HAP-1 (cell line): ENCODE measurements at regions not wholly inside any gene's neighbourhood (a gene's known extent, or its start where the extent isn't known, plus 50 kb on each side); places are given as distances from the start of the nearest gene placed in this dataset.
A peak's percentile ranks its signal among the peaks of the same experiment; 100 is the strongest.
"Not testable (repeated sequence)": the region's sequence is repeated elsewhere in the genome, so short reads cannot be mapped to it uniquely, and the experiment has no call there.

Experiments
- DNase-seq, 2 experiments: peaks; one replicate each; pipeline ENCODE4 v3.0.0-alpha.2; 2016 to 2020; ENCODE audit warnings: low spot score in 2 of 2
- H3K27me3 ChIP-seq: fragments of 250-450 bp; sonication (Bioruptor Pico); 2 replicates; pipeline ENCODE4 v1.5.1; 2020; ENCODE audit warnings: low read depth, mild to moderate bottlenecking, moderate library complexity
- H3K36me3 ChIP-seq: fragments of 250-450 bp; sonication (Bioruptor Pico); replicated peaks from 2 replicates; pipeline ENCODE4 v1.5.1; 2020; ENCODE audit warnings: mild to moderate bottlenecking
- H3K4me1 ChIP-seq: fragments of 250-450 bp; sonication (Bioruptor Pico); 2 replicates; pipeline ENCODE4 v1.5.1; 2020; ENCODE audit warnings: mild to moderate bottlenecking
- H3K4me3 ChIP-seq: fragments of 250-450 bp; sonication (Bioruptor Pico); 2 replicates; pipeline ENCODE4 v1.5.1; 2020; ENCODE audit warnings: mild to moderate bottlenecking, moderate library complexity
- H3K9me3 ChIP-seq: fragments of 250-450 bp; sonication (Bioruptor Pico); 2 replicates; pipeline ENCODE4 v1.5.1; 2020; ENCODE audit warnings: mild to moderate bottlenecking, moderate library complexity
- in situ Hi-C: fragments of 300-500 bp; cut with MboI; formaldehyde crosslinking; loops from 3 replicates; pipeline ENCODE4 v1.14.3; 2020; ENCODE audit warnings: low sequenced_read_pairs, inconsistent platforms, mixed read lengths

DNA sequence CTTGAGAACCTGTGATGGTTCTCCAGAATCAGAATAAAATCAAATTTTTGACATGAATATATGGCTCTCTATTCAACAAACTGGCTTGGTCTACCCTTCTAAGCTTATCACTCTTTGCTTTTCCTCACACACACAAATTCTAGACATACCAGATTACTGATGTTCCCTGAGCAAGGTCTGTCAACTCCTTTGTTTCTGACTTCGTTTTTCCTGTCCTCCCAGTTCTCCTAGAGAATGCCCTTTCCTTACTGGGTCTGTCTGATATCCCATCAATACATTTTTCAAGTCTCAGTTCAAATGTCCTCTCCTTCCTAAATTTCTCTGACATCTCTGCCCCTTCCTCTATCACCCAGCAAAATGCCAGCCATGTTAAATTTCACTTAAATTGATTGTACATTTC is 202.1 kb upstream of the IGFBP7 start:
- Histone ChIP-seq H3K27me3 (no peaks in the 10 kb centered on the region), H3K36me3 (no peaks in the 10 kb centered on the region), H3K4me1 (no peaks in the 10 kb centered on the region), H3K9me3 (no peaks in the 10 kb centered on the region), H3K4me3 (no peak overlapping the region)
- in situ Hi-C loops, result no loop called here
- DNase-seq, result no peak

DNA sequence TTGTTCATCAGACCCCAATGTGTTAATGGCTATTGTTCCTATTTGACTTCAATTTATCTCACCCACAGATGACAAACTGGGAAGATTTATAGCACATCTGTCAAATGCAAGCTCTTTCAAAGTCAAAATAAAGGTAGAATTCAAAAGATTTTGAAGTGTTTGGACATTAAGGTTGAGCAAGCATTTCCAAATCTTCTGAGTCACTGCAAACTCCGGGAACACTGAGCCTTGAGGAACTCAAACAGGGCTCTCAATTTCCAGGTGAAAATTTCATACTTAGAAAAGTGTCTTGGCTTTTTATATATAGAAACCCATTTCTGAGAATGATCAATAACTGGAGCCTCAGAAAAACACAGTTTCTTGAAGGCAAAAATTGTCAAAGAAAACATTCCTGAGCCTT is 199.5 kb upstream of the IGFBP7 start:
- in situ Hi-C loops, result no loop called here
- Histone ChIP-seq H3K4me3 (no peak overlapping the region), H3K9me3 (no peaks in the 10 kb centered on the region), H3K27me3 (no peaks in the 10 kb centered on the region), H3K4me1 (no peaks in the 10 kb centered on the region), H3K36me3 (no peaks in the 10 kb centered on the region)
- DNase-seq, result no peak

DNA sequence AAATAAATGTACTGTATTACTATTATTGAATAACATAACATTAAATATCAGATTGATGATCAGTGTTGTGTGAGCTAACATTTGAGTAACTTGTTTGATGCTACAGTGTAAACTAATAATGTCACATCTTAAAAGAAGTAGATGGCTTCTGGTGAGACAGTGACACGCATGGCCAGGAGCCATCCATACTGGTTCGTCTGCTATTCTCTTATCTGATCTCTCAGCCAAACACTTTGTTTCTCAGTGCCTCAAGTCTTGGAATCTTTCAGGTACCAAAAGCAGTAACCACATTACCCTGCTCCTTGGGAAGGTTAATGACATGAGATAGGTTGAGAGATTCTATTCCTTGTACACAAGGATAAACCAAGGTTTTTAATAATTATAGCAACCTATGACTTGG is 198.1 kb upstream of the IGFBP7 start:
- no peak overlapping the region for H3K4me3 ChIP-seq
- H3K36me3 ChIP-seq, result no peaks in the 10 kb centered on the region
- in situ Hi-C loops, result no loop called here

DNA sequence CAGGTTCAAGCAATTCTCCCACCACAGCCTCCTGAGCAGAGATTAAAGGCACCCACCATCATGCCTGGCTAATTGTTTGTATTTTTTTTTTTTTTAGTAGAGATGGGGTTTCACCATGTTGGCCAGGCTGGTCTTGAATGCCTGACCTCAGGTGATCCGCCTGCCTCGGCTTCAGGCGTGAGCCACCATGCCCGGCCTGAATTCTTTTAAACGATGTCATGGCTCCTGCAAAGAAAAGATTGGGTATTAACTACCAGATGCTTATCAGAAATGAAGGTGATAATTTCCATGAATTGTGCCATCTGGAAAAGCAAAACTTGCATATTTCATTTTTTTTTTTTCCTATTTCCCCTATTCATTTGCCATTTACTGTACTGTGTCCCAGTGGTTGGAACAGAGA is 195.7 kb upstream of the IGFBP7 start:
- Histone ChIP-seq H3K27me3 (no peaks in the 10 kb centered on the region), H3K4me3 (no peak overlapping the region), H3K36me3 (no peaks in the 10 kb centered on the region), H3K9me3 (no peaks in the 10 kb centered on the region), H3K4me1 (no peaks in the 10 kb centered on the region)
- in situ Hi-C loops, result no loop called here
- no peak for DNase-seq

More for the DNA sequence above, 198.1 kb upstream of the IGFBP7 start:
- Histone ChIP-seq H3K27me3 (no peaks in the 10 kb centered on the region), H3K9me3 (no peaks in the 10 kb centered on the region), H3K4me1 (no peaks in the 10 kb centered on the region)
- no peak for DNase-seq

DNA sequence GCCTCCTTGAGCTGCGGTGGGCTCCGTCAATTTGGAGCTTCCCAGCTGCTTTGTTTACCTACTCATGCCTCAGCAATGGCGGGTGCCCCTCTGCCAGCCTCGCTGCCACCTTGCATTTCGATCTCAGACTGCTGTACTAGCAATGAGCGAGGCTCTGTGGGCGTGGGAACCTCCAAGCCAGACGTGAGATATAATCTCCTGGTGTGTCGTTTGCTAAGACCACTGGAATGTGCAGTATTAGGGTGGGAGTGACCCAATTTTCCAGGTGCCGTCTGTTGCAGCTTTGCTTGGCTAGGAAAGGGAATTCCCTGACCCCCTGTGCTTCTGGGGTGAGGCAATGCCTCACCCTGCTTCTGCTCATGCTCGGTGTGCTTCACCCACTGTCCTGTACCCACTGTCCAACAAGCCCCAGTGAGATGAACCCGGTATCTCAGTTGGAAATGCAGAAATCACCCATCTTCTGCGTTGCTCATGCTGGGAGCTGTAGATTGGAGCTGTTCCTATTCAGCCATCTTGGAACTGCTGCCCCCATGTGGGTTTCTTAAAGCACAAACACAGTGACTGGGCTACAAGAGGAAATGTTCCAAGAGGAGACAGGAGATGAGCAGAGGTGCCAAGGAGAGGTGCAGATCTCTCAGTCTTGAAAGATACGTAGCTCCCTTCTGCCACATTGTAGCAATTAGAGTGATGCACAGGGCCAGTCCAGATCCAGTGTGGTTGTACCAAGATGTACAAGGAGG is 193.0 kb upstream of the IGFBP7 start:
- H3K36me3 ChIP-seq, result no peaks in the 10 kb centered on the region
- no peaks in the 10 kb centered on the region for H3K27me3 ChIP-seq
- H3K4me1 ChIP-seq, result no peaks in the 10 kb centered on the region
- H3K4me3 ChIP-seq, result no peak overlapping the region
- in situ Hi-C loops, result no loop called here
- no peaks in the 10 kb centered on the region for H3K9me3 ChIP-seq
- peak in 1 of 2 experiments; percentile 15 for DNase-seq

DNA sequence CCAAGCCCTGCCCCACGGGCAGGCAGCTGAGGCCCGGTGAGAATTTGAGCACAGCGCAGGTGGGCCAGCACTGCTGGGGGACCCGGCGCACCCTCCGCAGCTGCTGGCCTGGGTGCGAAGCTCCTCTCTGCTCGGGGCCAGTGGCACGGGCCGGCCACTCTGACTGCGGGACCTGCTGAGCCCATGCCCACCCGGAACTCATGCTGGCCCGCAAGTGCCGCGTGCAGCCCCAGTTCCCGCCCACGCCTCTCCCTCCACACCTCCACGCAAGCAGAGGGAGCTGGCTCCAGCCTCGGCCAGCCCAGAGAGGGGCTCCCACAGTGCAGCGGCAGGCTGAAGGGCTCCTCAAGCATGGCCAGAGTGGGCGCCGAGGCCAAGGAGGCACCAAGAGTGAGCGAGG is 190.1 kb upstream of the IGFBP7 start:
- H3K9me3 ChIP-seq, H3K36me3 ChIP-seq, H3K27me3 ChIP-seq, DNase-seq, in situ Hi-C loops, H3K4me3 ChIP-seq, H3K4me1 ChIP-seq: not testable (repeated sequence)

DNA sequence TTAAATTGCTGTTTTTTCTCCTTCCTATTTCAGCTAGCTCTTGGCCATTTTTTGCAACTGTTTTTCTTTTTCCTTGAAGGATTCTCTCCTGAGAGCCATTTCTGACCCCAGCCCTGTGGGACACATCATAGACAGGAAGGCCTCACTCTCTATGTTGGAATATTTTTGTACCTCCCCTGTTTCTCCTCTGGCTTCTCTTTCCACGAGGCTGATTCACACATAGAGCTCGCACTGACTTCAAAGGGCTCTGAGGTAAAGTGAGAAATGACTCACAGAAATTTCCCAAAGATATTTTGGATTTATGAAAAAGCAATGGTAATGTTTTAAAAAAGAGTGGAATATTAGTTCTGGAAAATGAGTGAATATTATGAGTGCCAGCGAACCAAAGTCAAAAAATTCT is 181.7 kb upstream of the IGFBP7 start:
- no peak for DNase-seq
- peaks cover 12% of the 10 kb centered on the region for H3K4me1 ChIP-seq
- H3K27me3 ChIP-seq, result peaks cover 6% of the 10 kb centered on the region; the same call in 1 of the 2 replicates
- no peaks in the 10 kb centered on the region for H3K36me3 ChIP-seq
- H3K9me3 ChIP-seq, result no peaks in the 10 kb centered on the region
- no peak overlapping the region for H3K4me3 ChIP-seq
- in situ Hi-C loops, result no loop called here

DNA sequence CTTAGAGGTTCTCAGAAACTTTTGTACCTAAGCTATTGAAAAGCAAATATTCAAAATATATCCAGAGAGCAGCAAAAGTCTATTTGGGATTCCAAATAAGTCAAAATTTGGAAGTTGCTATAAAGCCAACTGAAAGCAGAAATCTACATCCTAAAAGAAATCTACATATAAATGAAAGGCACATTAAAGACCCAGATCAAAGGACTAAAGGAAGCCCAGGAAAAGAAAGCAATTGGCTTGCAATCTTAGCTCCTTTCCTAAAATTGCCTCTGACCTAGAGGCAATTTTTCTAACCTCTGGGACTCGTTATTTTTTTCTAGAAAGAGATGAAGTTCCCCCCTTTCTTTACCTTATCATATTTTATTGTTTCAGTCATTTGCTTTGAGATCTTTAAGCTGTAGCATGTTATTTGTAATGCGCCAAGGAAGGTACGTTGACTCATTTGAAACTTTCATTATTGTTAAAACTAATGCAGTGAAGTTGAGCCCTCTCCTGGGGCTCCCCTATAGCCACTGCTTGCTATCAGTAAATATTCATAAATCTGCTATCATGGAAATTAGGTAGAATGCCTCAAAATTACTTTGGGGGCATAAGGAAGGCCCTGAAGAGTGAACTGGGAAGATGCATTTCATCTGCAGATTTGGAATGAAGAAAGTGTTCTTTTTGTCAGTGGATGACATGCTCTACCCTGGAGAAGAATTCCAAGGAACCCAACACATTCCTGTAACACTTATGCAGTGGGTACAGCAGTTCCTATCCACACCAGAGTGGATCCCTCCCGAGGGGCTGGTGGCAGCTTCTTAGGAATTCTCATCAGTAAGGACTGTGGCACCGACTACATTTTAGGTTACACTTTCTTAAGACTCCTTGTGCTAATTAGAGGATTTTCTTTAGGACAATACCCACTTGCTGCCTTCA is 177.8 kb upstream of the IGFBP7 start:
- Histone ChIP-seq H3K9me3 (no peaks in the 10 kb centered on the region), H3K36me3 (no peaks in the 10 kb centered on the region), H3K4me3 (no peak overlapping the region), H3K27me3 (no peaks in the 10 kb centered on the region; the same call in 1 of the 2 replicates), H3K4me1 (peaks cover 12% of the 10 kb centered on the region)
- in situ Hi-C loops, result no loop called here
- peak in 1 of 2 experiments; percentile 64 for DNase-seq

DNA sequence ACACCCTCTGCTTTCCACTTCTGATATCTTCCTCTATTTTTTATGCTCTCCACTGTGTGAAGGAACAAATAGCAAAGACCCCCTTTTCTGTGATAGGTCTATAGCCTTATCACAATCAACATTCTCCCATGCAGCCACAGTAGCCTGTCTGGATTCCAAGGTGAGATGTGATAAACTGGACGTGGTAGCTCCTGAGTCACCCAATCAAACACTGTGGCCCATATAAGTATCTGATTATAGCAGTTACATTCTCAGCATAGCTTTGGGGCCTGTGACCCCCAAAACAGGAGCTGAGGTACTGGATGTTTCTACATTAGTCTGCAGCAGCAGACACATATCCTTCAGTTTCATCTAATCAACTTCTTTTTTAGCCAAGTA is 172.7 kb upstream of the IGFBP7 start:
- Histone ChIP-seq H3K36me3 (no peaks in the 10 kb centered on the region), H3K27me3 (no peaks in the 10 kb centered on the region; the same call in 1 of the 2 replicates), H3K9me3 (no peaks in the 10 kb centered on the region), H3K4me1 (peaks cover 8% of the 10 kb centered on the region), H3K4me3 (no peak overlapping the region)
- in situ Hi-C loops, result no loop called here
- DNase-seq, result no peak

DNA sequence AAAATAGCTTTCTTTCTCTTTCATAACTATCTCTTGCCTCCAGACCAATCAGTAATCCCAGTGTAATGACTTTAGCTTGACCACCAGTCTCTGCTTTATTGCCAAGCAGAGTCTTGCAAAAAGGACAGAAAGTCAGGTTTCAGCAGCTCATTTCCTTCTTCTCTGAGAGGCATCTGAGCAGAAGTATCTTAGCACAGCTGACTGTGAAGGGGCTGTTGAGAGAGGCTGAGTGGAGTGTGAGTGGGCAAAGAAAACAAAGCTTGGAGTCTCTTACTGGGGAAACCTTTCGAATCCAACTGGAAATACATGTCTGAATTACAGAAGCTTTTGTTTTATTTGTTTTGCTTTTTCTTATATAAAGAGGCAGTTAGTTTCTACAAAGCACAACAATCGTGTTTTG is 170.3 kb upstream of the IGFBP7 start:
- in situ Hi-C loops, result no loop called here
- H3K27me3 ChIP-seq, result 0 out of 2 replicates have a peak, but pooled peaks cover 3% of the 10 kb centered on the region
- H3K4me1 ChIP-seq, result no peaks in the 10 kb centered on the region
- H3K4me3 ChIP-seq, result no peak overlapping the region
- no peaks in the 10 kb centered on the region for H3K36me3 ChIP-seq
- DNase-seq, result no peak
- H3K9me3 ChIP-seq, result no peaks in the 10 kb centered on the region

DNA sequence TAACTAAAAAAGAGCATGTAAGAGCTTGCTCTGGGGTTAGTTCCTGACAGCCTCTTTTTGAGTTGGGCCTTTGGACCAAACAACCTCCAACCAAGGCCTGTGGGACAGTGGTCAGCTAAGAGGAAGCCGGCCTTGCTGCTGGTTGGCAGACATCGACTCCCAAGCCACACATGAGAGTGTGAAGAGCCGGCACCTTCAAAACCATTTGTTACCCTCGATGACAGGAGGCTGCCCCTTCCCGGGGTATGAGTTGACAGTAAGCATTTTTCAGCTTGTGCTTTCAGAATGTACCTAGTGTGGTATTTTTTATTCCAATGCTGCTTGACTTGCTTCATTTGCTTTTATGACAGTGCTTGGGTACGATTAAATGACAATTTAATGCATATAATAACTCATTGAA is 168.6 kb upstream of the IGFBP7 start:
- 0 out of 2 replicates have a peak, but pooled peaks cover 3% of the 10 kb centered on the region for H3K27me3 ChIP-seq
- no peak for DNase-seq
- no peak overlapping the region for H3K4me3 ChIP-seq
- in situ Hi-C loops, result no loop called here
- no peaks in the 10 kb centered on the region for H3K9me3 ChIP-seq
- H3K4me1 ChIP-seq, result no peaks in the 10 kb centered on the region
- no peaks in the 10 kb centered on the region for H3K36me3 ChIP-seq

DNA sequence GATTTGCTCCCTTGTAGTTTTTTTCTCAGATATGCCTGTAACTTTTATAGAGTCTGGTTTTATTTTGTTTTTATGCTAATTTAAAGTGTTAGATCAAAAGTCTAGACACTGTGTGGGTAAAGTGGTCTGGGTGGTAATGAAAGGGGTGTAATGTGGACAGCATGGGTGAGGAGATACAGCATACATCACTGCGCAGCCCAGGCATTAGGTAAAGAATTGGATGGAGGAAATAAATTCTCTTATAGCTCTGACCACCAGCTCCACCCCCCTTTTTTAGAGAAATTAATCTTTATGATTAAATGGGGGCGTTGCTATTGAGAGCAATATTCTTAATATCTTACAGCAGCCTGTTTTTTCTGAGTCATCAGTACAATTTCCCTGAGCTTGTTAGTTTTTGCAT is 163.9 kb upstream of the IGFBP7 start:
- in situ Hi-C loops, result no loop called here
- H3K9me3 ChIP-seq, result no peaks in the 10 kb centered on the region
- DNase-seq, result no peak
- 0 out of 2 replicates have a peak, but pooled peaks cover 3% of the 10 kb centered on the region for H3K27me3 ChIP-seq
- no peaks in the 10 kb centered on the region for H3K4me1 ChIP-seq
- no peak overlapping the region for H3K4me3 ChIP-seq
- no peaks in the 10 kb centered on the region for H3K36me3 ChIP-seq

DNA sequence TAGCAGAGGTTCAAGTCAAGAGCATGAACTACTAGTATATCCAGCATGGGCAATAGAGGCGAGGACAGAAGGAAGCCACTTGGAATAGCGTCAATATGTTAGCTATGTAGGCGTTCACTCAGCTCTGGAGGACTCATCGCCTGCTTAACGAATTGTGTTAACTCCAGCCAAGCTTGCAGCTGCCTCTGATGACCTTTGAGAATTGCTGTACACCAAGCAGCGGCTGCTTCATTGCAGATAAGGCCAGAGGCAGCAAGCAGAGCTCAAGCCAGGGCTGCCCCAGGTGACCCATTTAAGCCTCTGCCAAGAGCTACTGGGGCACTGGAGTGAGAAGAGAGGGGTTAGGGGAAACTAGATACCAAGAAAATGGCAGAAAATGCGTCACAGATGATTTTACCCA is 160.2 kb upstream of the IGFBP7 start:
- no peak overlapping the region for H3K4me3 ChIP-seq
- H3K9me3 ChIP-seq, result no peaks in the 10 kb centered on the region
- H3K27me3 ChIP-seq, result no peaks in the 10 kb centered on the region
- DNase-seq, result no peak
- no peaks in the 10 kb centered on the region for H3K4me1 ChIP-seq
- no peaks in the 10 kb centered on the region for H3K36me3 ChIP-seq
- in situ Hi-C loops, result no loop called here
